Thymus (tissue), 11 donors: ENCODE measurements at regions not wholly inside any gene's neighbourhood (a gene's known extent, or its start where the extent isn't known, plus 50 kb on each side); places are given as distances from the start of the nearest gene placed in this dataset.
"Not testable (repeated sequence)": the region's sequence is repeated elsewhere in the genome, so short reads cannot be mapped to it uniquely, and the experiment has no call there.

Experiments
- DNase-seq, 9 donors: peaks; one replicate each; pipeline ENCODE4 v3.0.0-alpha.2; 2013; ENCODE audit warnings: low spot score in 9 of 9, low read depth in 6 of 9, missing footprints in 1 of 9
- H3K27ac ChIP-seq, 2 donors: one replicate each; pipeline ENCODE4 v1.5.1; 2013; ENCODE audit warnings: control low read depth in 1 of 2, low read depth in 1 of 2, low read length in 1 of 2, mild to moderate bottlenecking in 1 of 2, moderate library complexity in 1 of 2
- H3K27me3 ChIP-seq, 2 donors: one replicate each; pipeline ENCODE4 v1.5.1; 2013; ENCODE audit warnings: low read length in 1 of 2; ENCODE audit not compliant: control insufficient read depth in 2 of 2, insufficient read depth in 1 of 2
- H3K36me3 ChIP-seq, 2 donors: one replicate each; pipeline ENCODE4 v1.5.1; 2013; ENCODE audit warnings: low read length in 1 of 2, mild to moderate bottlenecking in 1 of 2, moderate library complexity in 1 of 2; ENCODE audit not compliant: control insufficient read depth in 2 of 2, insufficient read depth in 2 of 2
- H3K4me1 ChIP-seq, 2 donors: one replicate each; pipeline ENCODE4 v1.5.1; 2013; ENCODE audit warnings: low read length in 2 of 2; ENCODE audit not compliant: control insufficient read depth in 2 of 2, insufficient read depth in 2 of 2
- H3K4me3 ChIP-seq, 2 donors: one replicate each; pipeline ENCODE4 v1.5.1; 2013; ENCODE audit warnings: low read length in 2 of 2, control low read depth in 1 of 2, mild to moderate bottlenecking in 1 of 2
- H3K9me3 ChIP-seq, 2 donors: one replicate each; pipeline ENCODE4 v1.5.1; 2013; ENCODE audit warnings: low read length in 1 of 2, mild to moderate bottlenecking in 1 of 2; ENCODE audit not compliant: control insufficient read depth in 2 of 2, insufficient read depth in 1 of 2
- WGBS: extraction: QIAGEN DNeasy Blood & Tissue Kit; methylation state at CpG from one replicate; pipeline ENCODE4 v1.1.7; 2013; 5-methylcytosine and 5-hydroxymethylcytosine counted together
- donor health status: healthy.

GRCh38 chr15:66982816-66983215 is 82.6 kb upstream of the SMAD3 start:
- H3K4me1 ChIP-seq, result no peaks in the 10 kb centered on the region
- no peaks in the 10 kb centered on the region for H3K36me3 ChIP-seq
- no peaks in the 10 kb centered on the region for H3K27me3 ChIP-seq
- H3K4me3 ChIP-seq, result no peak overlapping the region
- no peaks in the 10 kb centered on the region for H3K9me3 ChIP-seq
- no peak for DNase-seq
- no peak overlapping the region for H3K27ac ChIP-seq

DNA sequence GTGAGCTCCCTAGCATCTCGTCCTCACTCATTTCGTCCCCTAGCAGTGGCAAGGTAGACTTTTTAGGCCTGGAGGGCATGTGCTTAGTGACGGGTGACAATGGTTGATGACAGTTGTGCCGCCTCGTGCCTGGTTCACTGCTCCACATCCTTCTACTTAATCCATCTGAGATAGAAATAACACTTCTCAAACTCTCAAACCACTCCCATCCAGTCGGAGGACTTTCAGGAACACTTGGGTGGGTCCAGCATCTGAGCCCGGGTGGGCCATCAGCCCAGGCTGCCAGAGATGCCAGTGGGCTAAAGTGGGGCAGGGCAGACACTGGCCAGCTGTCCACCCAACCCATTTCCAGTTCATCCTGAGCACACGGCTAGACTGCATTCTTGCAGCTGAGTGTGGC is 79.7 kb upstream of the SMAD3 start:
- 98% methylated on average over 8 of the region's 8 CpGs for WGBS
- H3K4me1 ChIP-seq, result no peaks in the 10 kb centered on the region

DNA sequence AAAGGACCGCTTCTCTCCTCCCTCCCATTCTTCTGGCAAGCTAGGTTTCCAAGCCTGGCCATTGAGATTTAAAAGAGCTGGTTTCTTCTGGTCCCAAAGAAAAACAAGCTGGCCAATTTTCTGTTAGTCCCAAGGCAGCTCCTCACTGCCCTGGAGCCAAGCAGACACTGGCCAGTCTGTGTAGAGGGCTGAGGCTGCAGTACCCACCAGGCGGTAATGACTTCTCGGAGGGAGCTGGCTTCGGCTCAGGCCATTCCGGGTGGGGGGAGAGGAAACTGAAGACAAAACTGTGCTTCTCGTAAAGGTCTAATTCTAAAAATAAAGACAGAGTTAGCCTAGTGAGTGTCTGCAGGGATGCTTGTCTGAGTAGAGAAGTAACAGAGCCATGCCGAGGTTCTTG is 78.5 kb upstream of the SMAD3 start:
- Histone ChIP-seq H3K27ac (no peak overlapping the region), H3K27me3 (no peaks in the 10 kb centered on the region), H3K36me3 (no peaks in the 10 kb centered on the region), H3K4me3 (no peak overlapping the region), H3K4me1 (no peaks in the 10 kb centered on the region), H3K9me3 (no peaks in the 10 kb centered on the region)
- no peak for DNase-seq
- WGBS, result 98% methylated on average over 7 of the region's 7 CpGs

More for the DNA sequence above, 79.7 kb upstream of the SMAD3 start:
- Histone ChIP-seq H3K27me3 (no peaks in the 10 kb centered on the region), H3K27ac (no peak overlapping the region), H3K36me3 (no peaks in the 10 kb centered on the region), H3K9me3 (no peaks in the 10 kb centered on the region), H3K4me3 (no peak overlapping the region)
- no peak for DNase-seq

- WGBS, result 93% methylated on average over 2 of the region's 2 CpGs
- Histone ChIP-seq H3K4me1 (no peaks in the 10 kb centered on the region), H3K4me3 (no peak overlapping the region)
Measured at GRCh38 chr15:66993090-66993489, 72.3 kb upstream of the SMAD3 start.

GRCh38 chr15:66993874-66994696 is 71.3 kb upstream of the SMAD3 start:
- H3K4me3 ChIP-seq, result no peak overlapping the region
- WGBS, result 88% methylated on average over 12 of the region's 12 CpGs
- H3K4me1 ChIP-seq, result no peaks in the 10 kb centered on the region
- no peak overlapping the region for H3K27ac ChIP-seq
- no peaks in the 10 kb centered on the region for H3K9me3 ChIP-seq
- no peak for DNase-seq
- H3K36me3 ChIP-seq, result no peaks in the 10 kb centered on the region
- no peaks in the 10 kb centered on the region for H3K27me3 ChIP-seq

More at GRCh38 chr15:66993090-66993489, 72.3 kb upstream of the SMAD3 start:
- Histone ChIP-seq H3K27ac (no peak overlapping the region), H3K9me3 (no peaks in the 10 kb centered on the region), H3K27me3 (no peaks in the 10 kb centered on the region), H3K36me3 (no peaks in the 10 kb centered on the region)
- no peak for DNase-seq

- Histone ChIP-seq H3K4me3 (no peak overlapping the region), H3K27ac (no peak overlapping the region)
- WGBS, result 93% methylated on average over 7 of the region's 7 CpGs
Measured at GRCh38 chr15:66994927-66995656, 70.3 kb upstream of the SMAD3 start.

GRCh38 chr15:66996094-66996493 is 69.3 kb upstream of the SMAD3 start:
- Histone ChIP-seq H3K27me3 (no peaks in the 10 kb centered on the region), H3K27ac (no peak overlapping the region), H3K4me3 (no peak overlapping the region), H3K4me1 (no peaks in the 10 kb centered on the region), H3K9me3 (no peaks in the 10 kb centered on the region), H3K36me3 (no peaks in the 10 kb centered on the region)
- DNase-seq, result no peak
- WGBS, result 99% methylated on average over 2 of the region's 2 CpGs

More at GRCh38 chr15:66994927-66995656, 70.3 kb upstream of the SMAD3 start:
- Histone ChIP-seq H3K9me3 (no peaks in the 10 kb centered on the region), H3K4me1 (no peaks in the 10 kb centered on the region), H3K36me3 (no peaks in the 10 kb centered on the region), H3K27me3 (no peaks in the 10 kb centered on the region)
- DNase-seq, result no peak

DNA sequence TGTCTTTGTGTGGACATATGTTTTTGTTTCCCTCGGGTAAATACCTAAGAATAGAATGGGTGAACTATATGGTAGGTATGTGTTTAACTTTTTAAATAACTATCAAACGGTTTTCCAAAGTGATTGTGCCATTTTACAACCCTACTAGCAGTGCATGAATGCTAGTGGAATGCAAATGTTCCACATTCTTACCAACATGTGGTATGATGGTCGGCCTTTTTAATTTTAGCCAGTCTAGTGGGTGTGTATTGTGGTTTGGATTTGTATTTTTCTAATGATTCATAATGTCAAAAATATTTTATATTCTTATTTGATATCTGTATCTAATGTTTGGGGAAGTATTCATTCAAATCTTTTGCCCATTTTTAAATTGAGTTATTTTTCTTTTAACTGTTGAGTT is 68.2 kb upstream of the SMAD3 start:
- H3K27me3 ChIP-seq, result no peaks in the 10 kb centered on the region
- no peak overlapping the region for H3K4me3 ChIP-seq
- no peak overlapping the region for H3K27ac ChIP-seq
- DNase-seq, result no peak
- no peaks in the 10 kb centered on the region for H3K9me3 ChIP-seq
- 94% methylated on average over 3 of the region's 3 CpGs for WGBS
- no peaks in the 10 kb centered on the region for H3K36me3 ChIP-seq
- H3K4me1 ChIP-seq, result no peaks in the 10 kb centered on the region

- not testable (repeated sequence) for H3K27me3 ChIP-seq, H3K4me1 ChIP-seq, H3K9me3 ChIP-seq, H3K27ac ChIP-seq, H3K4me3 ChIP-seq, H3K36me3 ChIP-seq, DNase-seq
- WGBS, result 100% methylated on average over 1 of the region's 1 CpG
Measured at GRCh38 chr15:66998234-66998633, 67.2 kb upstream of the SMAD3 start.
